IMR-90 (cell line): ENCODE measurements at regions not wholly inside any gene's neighbourhood (a gene's known extent, or its start where the extent isn't known, plus 50 kb on each side); places are given as distances from the start of the nearest gene placed in this dataset.

Experiments
- ATAC-seq: fragments of 200-7000 bp; cut with Tn5 transposase; 2 replicates; pipeline ENCODE4 v1.9.1; 2020; ENCODE audit warnings: low read depth, mild to moderate bottlenecking, moderate library complexity
- BruUV-seq: library from RNA; stranded (reverse); fragments of 400-500 nt; replicated peaks from 2 replicates; lab custom pipeline; 2021; lab: Mats Ljungman, UMichigan
- CTCF ChIA-PET: fragments of 300-600 bp; formaldehyde crosslinking; extraction: SDS; loops from one replicate; lab custom pipeline; 2021; ENCODE audit warnings: antibody characterized with exemption; lab: Yijun Ruan, JAX
- POLR2A ChIA-PET: fragments of 300-600 bp; sonication (Branson Sonifier 250); formaldehyde crosslinking; loops from one replicate; lab custom pipeline; 2022; ENCODE audit warnings: antibody characterized with exemption; ENCODE audit not compliant: unreplicated experiment; lab: Charles Lee
- DNase-seq: peaks from one replicate; pipeline ENCODE4 v3.0.0; 2013
- H2AFZ ChIP-seq: replicated peaks from 2 replicates; pipeline ENCODE3; 2013; ENCODE audit warnings: low read length, mild to moderate bottlenecking; ENCODE audit not compliant: poor library complexity
- H2AK5ac ChIP-seq: 2 replicates; pipeline ENCODE4 v1.6.1; 2013; ENCODE audit warnings: low read depth, low read length, inconsistent platforms
- H2AK9ac ChIP-seq: replicated peaks from 2 replicates; pipeline ENCODE3; 2013; ENCODE audit warnings: mild to moderate bottlenecking, low read depth, low read length, moderate library complexity; ENCODE audit not compliant: poor library complexity
- H2BK120ac ChIP-seq: 2 replicates; pipeline ENCODE4 v1.6.1; 2013; ENCODE audit warnings: low read depth, low read length, inconsistent platforms
- H2BK15ac ChIP-seq: 3 replicates; pipeline ENCODE4 v1.6.1; 2013; ENCODE audit warnings: low read depth, low read length, inconsistent platforms
- H2BK20ac ChIP-seq: 2 replicates; pipeline ENCODE4 v1.6.1; 2013; ENCODE audit warnings: low read depth, mild to moderate bottlenecking, inconsistent platforms, low read length, moderate library complexity
- H2BK5ac ChIP-seq: 2 replicates; pipeline ENCODE4 v1.6.1; 2013; ENCODE audit warnings: mild to moderate bottlenecking, low read depth, low read length, inconsistent platforms; ENCODE audit not compliant: poor library complexity, severe bottlenecking
- H3K14ac ChIP-seq: replicated peaks from 2 replicates; pipeline ENCODE4 v1.6.1; 2013; ENCODE audit warnings: low read depth, low read length, inconsistent platforms
- H3K18ac ChIP-seq: 2 replicates; pipeline ENCODE4 v1.6.1; 2013; ENCODE audit warnings: low read depth, low read length, control low read depth
- H3K23ac ChIP-seq: 2 replicates; pipeline ENCODE4 v1.6.1; 2013; ENCODE audit warnings: low read depth, low read length, inconsistent platforms
- H3K27ac ChIP-seq: 2 replicates; pipeline ENCODE4 v1.5.1; 2013; ENCODE audit warnings: mild to moderate bottlenecking, control low read depth, low read length; ENCODE audit not compliant: insufficient read depth
- H3K27me3 ChIP-seq: 2 replicates; pipeline ENCODE4 v1.6.1; 2013; ENCODE audit warnings: low read length; ENCODE audit not compliant: control insufficient read depth, insufficient read depth
- H3K36me3 ChIP-seq: 2 replicates; pipeline ENCODE4 v1.6.1; 2013; ENCODE audit warnings: low read length, mixed read lengths; ENCODE audit not compliant: control insufficient read depth, insufficient read depth
- H3K4ac ChIP-seq: 2 replicates; pipeline ENCODE4 v1.6.1; 2013; ENCODE audit warnings: low read depth, low read length, inconsistent platforms
- H3K4me1 ChIP-seq: 2 replicates; pipeline ENCODE4 v1.6.1; 2013; ENCODE audit warnings: low read length, mixed read lengths; ENCODE audit not compliant: control insufficient read depth, insufficient read depth
- H3K4me2 ChIP-seq: 2 replicates; pipeline ENCODE4 v1.6.1; 2013; ENCODE audit warnings: low read depth, mild to moderate bottlenecking, control low read depth, low read length, moderate library complexity
- H3K4me3 ChIP-seq: 2 replicates; pipeline ENCODE4 v1.5.1; 2013; ENCODE audit warnings: low read depth, mild to moderate bottlenecking, control low read depth, low read length, moderate library complexity; ENCODE audit not compliant: insufficient read depth
- H3K56ac ChIP-seq: 2 replicates; pipeline ENCODE4 v1.6.1; 2013; ENCODE audit warnings: low read length, inconsistent platforms; ENCODE audit not compliant: insufficient read depth; ENCODE audit errors: extremely low read depth
- H3K79me1 ChIP-seq, 2 experiments: 2 replicates each; pipeline ENCODE4 v1.6.1; 2013; ENCODE audit warnings: low read length in 2 of 2, inconsistent platforms in 1 of 2, low read depth in 1 of 2
- H3K9ac ChIP-seq: 2 replicates; pipeline ENCODE4 v1.6.1; 2013; ENCODE audit warnings: low read depth, low read length, control low read depth
- H3K9me1 ChIP-seq: 2 replicates; pipeline ENCODE4 v1.6.1; 2013; ENCODE audit warnings: low read length, inconsistent platforms; ENCODE audit not compliant: insufficient read depth
- H3K9me3 ChIP-seq: 2 replicates; pipeline ENCODE4 v1.6.1; 2013; ENCODE audit warnings: low read length; ENCODE audit not compliant: control insufficient read depth, insufficient read depth
- H4K20me1 ChIP-seq: 2 replicates; pipeline ENCODE4 v1.6.1; 2013; ENCODE audit warnings: low read length, inconsistent platforms; ENCODE audit not compliant: insufficient read depth
- H4K5ac ChIP-seq: 2 replicates; pipeline ENCODE4 v1.6.1; 2013; ENCODE audit warnings: mild to moderate bottlenecking, low read depth, low read length, control low read depth
- H4K8ac ChIP-seq, 2 experiments: 2 replicates each; pipeline ENCODE4 v1.6.1; 2013; ENCODE audit warnings: low read depth in 2 of 2, low read length in 2 of 2, control low read depth in 1 of 2, inconsistent platforms in 1 of 2
- H4K91ac ChIP-seq: 2 replicates; pipeline ENCODE4 v1.6.1; 2013; ENCODE audit warnings: low read depth, low read length, inconsistent platforms; ENCODE audit not compliant: insufficient read depth
- BHLHE40 ChIP-seq: fragments of 150-350 bp; IDR thresholded peaks from 2 replicates; pipeline ENCODE4 v1.6.1; 2016; ENCODE audit warnings: mild to moderate bottlenecking, low read depth, low read length
- CEBPB ChIP-seq: IDR thresholded peaks from 2 replicates; pipeline ENCODE4 v1.6.1; 2012; ENCODE audit warnings: low read depth, low read length, improper control_type of control experiment
- CHD1 ChIP-seq: IDR thresholded peaks from 2 replicates; pipeline ENCODE4 v1.6.1; 2012; ENCODE audit warnings: low read depth, low read length, improper control_type of control experiment
- FOS ChIP-seq: fragments of 150-350 bp; IDR thresholded peaks from 2 replicates; pipeline ENCODE4 v1.6.1; 2016; ENCODE audit warnings: low read depth, low read length
- MAFK ChIP-seq: IDR thresholded peaks from 2 replicates; pipeline ENCODE4 v1.6.1; 2012; ENCODE audit warnings: low read depth, low read length, improper control_type of control experiment
- MAZ ChIP-seq: IDR thresholded peaks from 2 replicates; pipeline ENCODE4 v1.6.1; 2012; ENCODE audit warnings: low read depth, mild to moderate bottlenecking, low read length, improper control_type of control experiment, moderate library complexity, borderline replicate concordance
- MXI1 ChIP-seq: IDR thresholded peaks from 2 replicates; pipeline ENCODE4 v1.6.1; 2012; ENCODE audit warnings: low read depth, mild to moderate bottlenecking, low read length, moderate library complexity, borderline replicate concordance
- NFE2L2 ChIP-seq: fragments of 150-350 bp; IDR thresholded peaks from 2 replicates; pipeline ENCODE4 v1.6.1; 2016; ENCODE audit warnings: low read depth, mild to moderate bottlenecking, low read length
- POLR2A ChIP-seq: IDR thresholded peaks from 2 replicates; pipeline ENCODE4 v1.6.1; 2012; ENCODE audit warnings: mild to moderate bottlenecking, low read depth, low read length
- RAD21 ChIP-seq: IDR thresholded peaks from 2 replicates; pipeline ENCODE4 v1.6.1; 2012; ENCODE audit warnings: low read length, improper control_type of control experiment
- RCOR1 ChIP-seq: IDR thresholded peaks from 2 replicates; pipeline ENCODE4 v1.6.1; 2012; ENCODE audit warnings: mild to moderate bottlenecking, low read length, improper control_type of control experiment; ENCODE audit not compliant: insufficient replicate concordance
- RFX5 ChIP-seq: IDR thresholded peaks from 2 replicates; pipeline ENCODE4 v1.8.0; 2012; ENCODE audit warnings: low read depth, mild to moderate bottlenecking, low read length, moderate library complexity
- SMC3 ChIP-seq: fragments of 150-350 bp; IDR thresholded peaks from 2 replicates; pipeline ENCODE4 v1.6.1; 2016; ENCODE audit warnings: low read depth, mild to moderate bottlenecking, antibody characterized with exemption, low read length, moderate library complexity
- WGBS, 2 experiments: methylation state at CpG; one replicate each; pipeline versions ENCODE4 v1.1.5 to v1.1.7; 2013; ENCODE audit warnings: missing lambda C conversion rate in 2 of 2; ENCODE audit not compliant: insufficient read length in 1 of 2; ENCODE audit errors: extremely low coverage in 2 of 2; 5-methylcytosine and 5-hydroxymethylcytosine counted together
- dilution Hi-C: fragments of 300-500 bp; cut with HindIII; formaldehyde crosslinking; loops from one replicate; pipeline ENCODE4 v1.14.3; 2018; ENCODE audit warnings: low sequenced_read_pairs; ENCODE audit not compliant: unreplicated experiment
- in situ Hi-C: fragments of 300-500 bp; cut with MboI; formaldehyde crosslinking; loops from 3 replicates; pipeline ENCODE4 v1.14.3; 2019; ENCODE audit warnings: low sequenced_read_pairs, inconsistent platforms, mixed read lengths
- intact Hi-C: fragments of 100-400 bp; cut with micrococcal nuclease; formaldehyde crosslinking; loops from 2 replicates; pipeline ENCODE4 v1.10.0; 2022
- TF ChIP-seq, protein P1 (sequence below): fragments of 150-350 bp; IDR thresholded peaks from 2 replicates; pipeline ENCODE4 v1.6.1; 2017; ENCODE audit warnings: mild to moderate bottlenecking, antibody characterized with exemption, low read length, low read depth
- TF ChIP-seq, protein P2 (sequence below): fragments of 150-350 bp; IDR thresholded peaks from 2 replicates; pipeline ENCODE4 v1.6.1; 2016; ENCODE audit warnings: low read depth, mild to moderate bottlenecking, low read length, moderate library complexity, borderline replicate concordance
- TF ChIP-seq, protein P3 (sequence below): conservative IDR thresholded peaks from 2 replicates; pipeline ENCODE4 v1.5.1; 2012; ENCODE audit warnings: mild to moderate bottlenecking, low read depth, low read length, improper control_type of control experiment

DNA sequence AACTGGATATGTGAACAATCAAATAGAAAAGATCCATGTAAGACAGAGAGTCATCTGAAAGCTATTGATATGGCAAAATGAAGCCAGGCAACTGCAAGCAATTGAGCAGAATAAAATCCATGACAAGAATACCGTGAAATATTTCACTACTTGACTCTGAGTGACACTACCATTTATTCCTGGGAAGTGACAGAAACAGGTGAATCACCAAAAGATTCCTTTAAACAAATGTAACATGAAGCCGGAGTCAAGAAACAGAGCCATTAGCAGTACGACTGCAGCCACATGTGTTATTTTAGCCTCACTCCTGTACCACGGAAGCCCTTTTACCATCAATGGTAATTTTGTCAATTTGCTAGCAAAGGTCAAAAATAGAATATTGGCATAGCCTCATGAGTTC, 197.7 kb upstream of the POT1 start:
- Histone ChIP-seq H3K27ac (no peak overlapping the region), H2BK20ac (no peak overlapping the region), H3K56ac (no peak overlapping the region), H2AK5ac (no peak overlapping the region), H3K14ac (no peak overlapping the region), H4K91ac (no peak overlapping the region), H3K9ac (no peak overlapping the region), H3K23ac (no peak overlapping the region), H3K4me2 (no peak overlapping the region), H2BK15ac (no peak overlapping the region), H3K36me3 (no peaks in the 10 kb centered on the region), H2BK120ac (no peak overlapping the region), H4K5ac (no peak overlapping the region), H2BK5ac (no peak overlapping the region), H4K8ac (no peak overlapping the region), H3K18ac (no peak overlapping the region), H3K27me3 (no peaks in the 10 kb centered on the region), H3K4ac (no peak overlapping the region), H3K9me1 (no peaks in the 10 kb centered on the region), H2AFZ (no peak overlapping the region), H3K4me1 (no peaks in the 10 kb centered on the region), H4K20me1 (no peaks in the 10 kb centered on the region), H3K9me3 (peaks cover 3% of the 10 kb centered on the region; the same call in 1 of the 2 replicates), H3K79me1 (no peaks in the 10 kb centered on the region), H2AK9ac (no peak overlapping the region), H3K4me3 (no peak overlapping the region)
- dilution Hi-C loops (no loop called here), in situ Hi-C loops (no loop called here), intact Hi-C loops (no loop called here)
- ChIA-PET CTCF (no interaction called here), POLR2A (no interaction called here)
- no TSS peak for BruUV-seq
- DNase-seq: no peak
- no CpG with 5 or more reads among the region's 4 CpGs for WGBS, 2 experiments
- TF ChIP-seq SMC3 (no peak), FOS (no peak), RCOR1 (no peak), POLR2A (no peak), MXI1 (no peak), RFX5 (no peak), NFE2L2 (no peak), CEBPB (no peak), MAZ (no peak), RAD21 (no peak), BHLHE40 (no peak), CHD1 (no peak), MAFK (no peak)
- TF ChIP-seq, protein P1, sequence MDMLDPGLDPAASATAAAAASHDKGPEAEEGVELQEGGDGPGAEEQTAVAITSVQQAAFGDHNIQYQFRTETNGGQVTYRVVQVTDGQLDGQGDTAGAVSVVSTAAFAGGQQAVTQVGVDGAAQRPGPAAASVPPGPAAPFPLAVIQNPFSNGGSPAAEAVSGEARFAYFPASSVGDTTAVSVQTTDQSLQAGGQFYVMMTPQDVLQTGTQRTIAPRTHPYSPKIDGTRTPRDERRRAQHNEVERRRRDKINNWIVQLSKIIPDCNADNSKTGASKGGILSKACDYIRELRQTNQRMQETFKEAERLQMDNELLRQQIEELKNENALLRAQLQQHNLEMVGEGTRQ: no peak
- TF ChIP-seq, protein P2, sequence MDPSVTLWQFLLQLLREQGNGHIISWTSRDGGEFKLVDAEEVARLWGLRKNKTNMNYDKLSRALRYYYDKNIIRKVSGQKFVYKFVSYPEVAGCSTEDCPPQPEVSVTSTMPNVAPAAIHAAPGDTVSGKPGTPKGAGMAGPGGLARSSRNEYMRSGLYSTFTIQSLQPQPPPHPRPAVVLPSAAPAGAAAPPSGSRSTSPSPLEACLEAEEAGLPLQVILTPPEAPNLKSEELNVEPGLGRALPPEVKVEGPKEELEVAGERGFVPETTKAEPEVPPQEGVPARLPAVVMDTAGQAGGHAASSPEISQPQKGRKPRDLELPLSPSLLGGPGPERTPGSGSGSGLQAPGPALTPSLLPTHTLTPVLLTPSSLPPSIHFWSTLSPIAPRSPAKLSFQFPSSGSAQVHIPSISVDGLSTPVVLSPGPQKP: no peak
- TF ChIP-seq, protein P3, sequence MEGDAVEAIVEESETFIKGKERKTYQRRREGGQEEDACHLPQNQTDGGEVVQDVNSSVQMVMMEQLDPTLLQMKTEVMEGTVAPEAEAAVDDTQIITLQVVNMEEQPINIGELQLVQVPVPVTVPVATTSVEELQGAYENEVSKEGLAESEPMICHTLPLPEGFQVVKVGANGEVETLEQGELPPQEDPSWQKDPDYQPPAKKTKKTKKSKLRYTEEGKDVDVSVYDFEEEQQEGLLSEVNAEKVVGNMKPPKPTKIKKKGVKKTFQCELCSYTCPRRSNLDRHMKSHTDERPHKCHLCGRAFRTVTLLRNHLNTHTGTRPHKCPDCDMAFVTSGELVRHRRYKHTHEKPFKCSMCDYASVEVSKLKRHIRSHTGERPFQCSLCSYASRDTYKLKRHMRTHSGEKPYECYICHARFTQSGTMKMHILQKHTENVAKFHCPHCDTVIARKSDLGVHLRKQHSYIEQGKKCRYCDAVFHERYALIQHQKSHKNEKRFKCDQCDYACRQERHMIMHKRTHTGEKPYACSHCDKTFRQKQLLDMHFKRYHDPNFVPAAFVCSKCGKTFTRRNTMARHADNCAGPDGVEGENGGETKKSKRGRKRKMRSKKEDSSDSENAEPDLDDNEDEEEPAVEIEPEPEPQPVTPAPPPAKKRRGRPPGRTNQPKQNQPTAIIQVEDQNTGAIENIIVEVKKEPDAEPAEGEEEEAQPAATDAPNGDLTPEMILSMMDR: no peak
- ATAC-seq: no peak
